ENCODE measurements at regions not wholly inside any gene's neighbourhood (a gene's known extent, or its start where the extent isn't known, plus 50 kb on each side); places are given as distances from the start of the nearest gene placed in this dataset.

DNA sequence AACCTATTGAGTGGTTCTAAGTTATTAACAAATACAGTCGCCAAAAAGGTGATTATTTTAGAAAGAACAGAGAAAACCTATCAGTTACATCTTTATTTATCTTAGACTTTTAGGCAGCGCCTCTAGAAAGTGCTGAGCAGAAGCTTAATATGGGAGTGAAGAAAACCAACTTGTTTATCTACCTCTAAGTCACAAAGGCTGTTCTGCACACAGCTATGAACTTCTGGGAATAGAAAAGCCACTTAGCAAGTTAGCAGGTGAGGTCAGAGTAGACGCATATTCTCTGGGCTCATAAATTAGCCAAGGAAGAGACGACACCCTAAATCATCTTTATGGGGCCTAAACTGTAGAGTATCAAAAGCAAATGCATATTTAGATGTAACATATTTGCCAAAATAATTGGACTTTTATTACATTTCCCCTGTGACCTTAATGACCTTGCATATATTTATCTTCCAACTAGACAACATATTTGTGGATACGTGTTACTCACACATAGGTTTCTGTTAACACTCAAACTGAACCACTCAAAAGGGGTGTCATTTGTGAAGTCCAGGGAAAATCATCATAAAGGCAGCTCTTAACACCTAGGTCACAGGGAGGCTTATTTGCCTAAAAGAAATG lies 267.1 kb downstream of the ADGB start:
- no peak for DNase-seq

DNA sequence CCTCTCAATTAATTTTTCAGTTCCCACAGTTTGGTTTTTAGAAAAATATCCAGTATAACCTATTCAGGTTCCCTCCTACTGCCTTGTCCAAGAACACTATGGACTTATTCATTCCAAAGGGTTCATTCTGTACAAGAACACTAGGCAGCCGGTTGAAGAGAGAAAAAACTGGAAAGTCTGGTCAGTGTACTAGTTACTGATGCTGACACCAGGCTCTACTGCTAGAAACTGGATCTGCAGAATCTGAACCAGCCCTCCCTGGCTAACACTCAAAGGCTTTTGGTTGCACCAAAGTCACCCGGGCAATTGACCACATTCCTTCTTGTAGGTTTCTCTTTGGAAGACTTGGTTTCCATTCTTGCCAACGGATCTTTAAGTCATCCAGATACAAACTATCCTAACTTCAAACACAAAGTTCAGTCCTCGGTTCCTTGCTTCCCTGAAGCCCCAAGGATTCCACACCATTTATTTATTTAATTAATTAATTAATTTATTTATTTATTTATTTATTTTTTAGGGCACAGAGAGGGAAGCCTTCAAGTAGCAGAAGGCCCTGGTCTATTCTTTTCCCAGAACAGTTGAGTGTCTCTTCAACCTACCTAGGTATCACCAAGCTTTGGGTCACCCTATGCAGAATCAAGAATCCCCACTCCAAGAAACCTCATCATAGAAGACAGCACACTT lies 268.1 kb downstream of the ADGB start:
- DNase-seq, result no peak

DNA sequence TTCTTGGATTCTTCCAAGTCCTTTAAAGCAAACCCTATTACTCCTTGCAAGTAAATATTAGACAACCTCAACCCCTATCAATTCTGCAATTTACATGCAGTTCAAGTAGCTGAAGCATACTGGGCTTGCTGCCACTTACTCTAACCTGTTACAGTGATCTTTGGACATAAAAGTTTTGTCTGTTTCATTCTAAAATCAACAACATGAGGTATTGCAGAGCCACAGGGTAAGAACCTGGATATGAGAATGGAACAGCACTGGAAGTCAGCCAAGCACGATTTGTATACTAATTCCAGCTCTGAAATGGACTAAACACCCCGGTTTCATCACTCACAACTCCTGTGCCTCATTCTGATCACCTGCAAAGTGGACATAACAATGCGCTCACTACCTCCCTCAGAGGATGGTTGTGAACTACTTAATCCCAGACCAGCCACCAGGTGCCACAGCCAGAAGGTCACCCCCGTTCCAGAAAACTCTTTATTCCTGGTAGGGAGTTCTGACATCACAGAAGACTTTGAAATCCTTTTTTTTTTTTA lies 270.0 kb downstream of the ADGB start:
- no peak for DNase-seq

DNA sequence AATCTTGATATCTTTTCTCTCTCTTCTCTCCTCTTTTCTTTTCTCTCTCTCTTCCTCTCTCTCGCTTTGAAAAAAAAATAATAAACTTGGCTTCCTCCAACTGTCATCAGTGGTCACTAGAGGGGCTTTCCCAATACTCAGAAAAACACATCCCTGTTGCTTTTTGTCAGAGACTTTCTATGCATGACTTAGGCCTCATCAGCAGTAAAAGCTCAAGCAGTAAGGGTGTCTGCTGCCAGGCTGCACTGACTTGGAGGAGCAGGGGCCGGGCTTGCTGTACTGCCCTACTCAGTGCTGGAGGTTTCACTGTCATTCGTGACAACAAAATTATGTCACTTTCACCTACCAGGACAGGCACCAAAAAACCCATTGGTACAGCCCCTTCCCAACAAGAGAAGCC lies 272.0 kb downstream of the ADGB start:
- no peak for DNase-seq

DNA sequence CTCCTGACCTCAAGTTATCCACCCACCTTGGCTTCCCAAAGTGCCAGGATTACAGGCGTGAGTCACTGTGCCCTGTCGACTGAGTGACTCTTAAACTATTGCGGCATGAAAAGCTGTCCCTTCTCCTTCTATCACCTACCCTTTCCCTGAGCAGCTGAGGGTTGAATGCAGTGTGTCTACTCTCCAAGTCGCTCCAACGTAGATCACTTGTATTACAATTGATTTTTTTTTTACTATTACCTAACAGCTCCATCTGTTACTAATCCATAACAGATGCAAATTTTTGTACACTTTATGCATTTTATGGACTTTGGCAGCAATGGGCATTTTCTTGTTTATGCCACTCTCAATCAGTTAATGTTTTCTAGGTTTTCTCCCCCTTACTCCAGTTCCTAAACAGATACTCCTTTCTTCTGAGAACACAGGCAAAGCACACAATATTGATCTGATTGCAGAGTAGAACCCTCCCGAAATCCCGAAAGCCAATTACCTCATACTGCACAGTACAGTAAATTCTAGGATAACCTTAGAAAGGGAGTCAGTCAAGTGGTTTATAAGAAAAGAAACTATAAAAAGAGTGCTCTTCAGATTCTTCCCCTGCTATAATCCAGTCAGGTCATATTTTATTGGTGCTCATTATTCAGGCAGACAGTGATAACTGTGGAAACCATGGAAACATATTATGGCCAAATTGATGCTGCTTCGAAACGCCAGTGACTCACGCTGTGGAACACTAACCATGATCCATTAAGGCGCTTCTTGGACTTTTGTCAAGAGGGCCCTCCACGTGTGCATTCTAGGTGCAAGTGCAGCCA lies 273.0 kb downstream of the ADGB start:
- no peak for DNase-seq

DNA sequence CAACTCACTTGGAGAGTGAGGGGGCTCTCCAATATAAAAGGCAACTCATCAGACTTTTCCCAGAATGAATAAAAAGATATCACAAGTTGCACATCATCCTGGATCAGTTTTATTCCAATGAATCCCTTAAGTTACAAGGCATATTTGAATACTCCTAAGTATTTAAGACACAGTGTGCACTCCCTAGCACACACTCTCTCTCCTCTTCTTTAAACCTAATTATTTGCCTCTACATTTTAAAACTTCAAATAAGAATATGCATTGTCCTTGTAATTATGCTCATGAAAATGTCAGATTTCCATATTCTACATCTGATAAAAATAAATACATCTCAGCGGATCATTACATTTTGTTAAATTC lies 273.6 kb downstream of the ADGB start:
- DNase-seq, result no peak

DNA sequence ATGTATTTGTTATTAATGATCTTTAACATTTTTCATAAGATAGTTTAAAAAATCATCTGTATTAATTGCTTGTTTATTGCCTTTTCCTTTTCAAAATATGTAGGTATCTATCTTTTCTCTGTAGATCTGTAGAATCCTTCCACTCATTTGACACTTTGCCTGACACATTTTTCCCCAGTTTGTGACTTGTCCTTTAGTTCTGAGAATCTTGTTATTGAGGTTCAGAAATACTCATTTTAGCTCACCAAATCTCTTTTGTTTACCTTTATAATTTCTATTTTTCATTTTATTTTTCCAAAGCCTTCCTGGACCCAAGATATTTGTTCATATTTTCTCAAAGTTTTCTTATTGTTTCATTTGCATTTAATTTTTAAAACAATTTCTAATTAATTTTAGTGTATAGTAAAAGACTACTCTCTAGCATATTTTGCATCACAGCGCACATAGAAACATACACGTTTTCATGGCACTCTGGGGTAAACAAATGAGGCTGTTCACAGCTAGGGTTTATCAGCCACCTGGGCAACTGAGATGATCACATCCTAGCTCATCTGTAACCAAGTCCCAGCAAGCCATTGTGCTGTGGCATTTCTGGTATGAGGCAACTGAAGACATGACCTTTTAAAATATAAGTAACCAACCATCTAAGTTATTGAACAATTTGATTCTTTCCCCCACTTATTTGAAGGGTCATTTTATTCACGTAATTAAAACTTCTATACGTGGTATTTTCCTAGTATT lies 275.7 kb downstream of the ADGB start:
- no peak for DNase-seq

DNA sequence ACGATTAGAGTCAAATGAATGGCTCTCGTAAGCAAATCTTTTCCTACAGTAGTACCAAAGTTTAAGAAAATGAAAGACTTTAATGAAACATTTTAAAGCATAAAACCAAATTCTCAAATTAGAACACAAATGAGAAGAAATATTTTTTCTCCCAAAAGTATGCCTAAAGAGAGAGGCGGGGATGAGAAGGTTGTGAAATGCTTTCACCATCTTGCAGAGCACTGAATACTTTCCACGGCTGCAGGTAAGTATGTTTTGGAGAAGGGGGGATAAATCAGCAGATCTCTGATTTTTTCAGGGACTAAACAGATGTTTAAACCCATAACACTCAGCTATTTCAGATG lies 277.1 kb downstream of the ADGB start:
- no peak for DNase-seq

DNA sequence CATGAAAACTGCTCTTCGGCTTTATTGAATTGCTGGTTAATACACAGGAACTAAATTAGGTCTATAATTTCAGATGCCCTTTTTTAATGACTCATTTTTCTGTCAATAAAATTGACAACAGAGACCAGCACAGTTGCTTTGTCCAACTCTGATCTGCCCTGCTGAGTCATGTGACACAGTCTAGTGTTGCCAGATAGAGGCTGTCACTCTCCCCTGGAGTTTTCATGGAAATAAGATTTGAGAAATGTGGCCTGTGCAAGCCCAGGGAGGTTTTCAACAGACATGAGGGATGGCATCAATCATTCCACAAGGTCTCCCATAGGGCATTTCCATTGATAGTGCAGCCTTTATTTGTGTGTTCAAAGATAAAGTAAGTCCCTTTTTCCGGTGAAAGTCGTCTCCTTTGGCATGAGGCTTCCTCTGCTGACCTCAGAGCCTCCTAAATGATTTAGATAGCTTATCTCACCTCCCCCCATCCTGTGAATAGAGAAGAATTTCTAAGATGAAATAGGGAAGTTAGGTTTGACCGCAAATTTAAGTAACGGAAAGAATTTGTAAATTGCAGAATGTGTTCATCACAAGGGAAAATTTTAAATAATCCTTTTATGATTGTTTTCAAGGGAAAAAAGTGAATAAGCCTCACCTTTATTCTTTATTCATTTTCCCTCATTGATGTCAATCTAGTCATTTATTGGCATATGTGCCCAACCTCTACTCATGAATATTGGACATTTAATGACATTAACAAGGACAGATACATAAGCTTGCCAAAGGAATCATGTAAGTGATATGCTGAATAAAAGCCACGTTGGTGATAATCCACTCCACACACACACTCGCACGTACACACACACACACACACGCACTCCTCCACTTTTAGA lies 277.7 kb downstream of the ADGB start:
- no peak for DNase-seq

DNA sequence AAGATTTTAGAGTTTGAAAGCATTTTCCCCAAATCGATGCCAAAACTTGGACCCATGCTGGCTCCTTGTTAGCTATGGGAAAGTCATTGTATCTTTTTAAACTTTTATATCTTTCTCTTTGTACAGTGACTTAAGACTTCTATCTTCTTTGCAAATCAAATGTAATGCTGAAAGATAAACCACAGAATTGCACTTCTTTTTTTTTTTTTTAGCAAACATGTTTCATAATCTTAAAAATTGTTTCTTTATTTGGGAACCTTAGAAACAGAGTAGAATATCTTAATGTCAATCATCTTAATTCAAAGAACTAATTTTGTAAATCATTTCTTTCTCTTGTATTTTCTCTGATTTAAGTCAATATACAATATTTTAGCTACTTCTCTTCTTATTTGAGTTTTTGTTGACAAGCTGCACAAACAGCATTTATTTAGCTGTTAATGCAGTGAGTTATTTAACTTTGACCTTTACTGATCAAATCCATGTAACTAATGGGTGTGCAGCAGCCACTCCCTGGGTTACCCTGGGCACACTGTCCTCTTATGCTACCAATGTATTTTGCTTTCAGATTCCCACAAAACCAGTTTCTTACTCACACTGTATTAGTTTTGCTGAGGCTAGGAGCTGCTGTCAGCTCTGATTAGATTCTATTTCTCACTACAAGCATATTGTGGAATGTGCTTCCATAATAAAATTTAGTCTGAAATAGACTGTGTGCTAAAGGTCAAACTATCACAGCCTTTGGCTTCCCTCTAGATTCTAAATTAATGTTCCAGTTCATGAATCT lies 279.6 kb downstream of the ADGB start:
- no peak for DNase-seq

DNA sequence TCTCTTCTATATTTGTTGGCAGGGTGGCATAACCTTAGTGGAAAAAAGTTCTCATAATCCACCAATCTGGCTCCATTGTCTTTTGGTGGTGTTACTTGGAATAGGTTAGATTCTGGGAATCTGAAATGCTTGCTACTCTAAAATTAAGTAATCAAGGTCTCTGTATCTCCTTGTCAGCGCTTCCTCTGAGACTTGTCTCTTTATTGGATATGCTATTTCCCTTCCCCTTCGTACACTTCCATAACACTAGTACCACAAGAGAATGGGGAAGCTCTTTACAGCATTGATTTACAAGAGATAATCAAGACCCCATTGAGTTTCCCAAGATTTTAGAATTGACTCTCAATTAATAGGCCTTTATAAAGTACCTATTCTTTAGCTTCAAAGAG lies 280.2 kb downstream of the ADGB start:
- DNase-seq, result no peak

DNA sequence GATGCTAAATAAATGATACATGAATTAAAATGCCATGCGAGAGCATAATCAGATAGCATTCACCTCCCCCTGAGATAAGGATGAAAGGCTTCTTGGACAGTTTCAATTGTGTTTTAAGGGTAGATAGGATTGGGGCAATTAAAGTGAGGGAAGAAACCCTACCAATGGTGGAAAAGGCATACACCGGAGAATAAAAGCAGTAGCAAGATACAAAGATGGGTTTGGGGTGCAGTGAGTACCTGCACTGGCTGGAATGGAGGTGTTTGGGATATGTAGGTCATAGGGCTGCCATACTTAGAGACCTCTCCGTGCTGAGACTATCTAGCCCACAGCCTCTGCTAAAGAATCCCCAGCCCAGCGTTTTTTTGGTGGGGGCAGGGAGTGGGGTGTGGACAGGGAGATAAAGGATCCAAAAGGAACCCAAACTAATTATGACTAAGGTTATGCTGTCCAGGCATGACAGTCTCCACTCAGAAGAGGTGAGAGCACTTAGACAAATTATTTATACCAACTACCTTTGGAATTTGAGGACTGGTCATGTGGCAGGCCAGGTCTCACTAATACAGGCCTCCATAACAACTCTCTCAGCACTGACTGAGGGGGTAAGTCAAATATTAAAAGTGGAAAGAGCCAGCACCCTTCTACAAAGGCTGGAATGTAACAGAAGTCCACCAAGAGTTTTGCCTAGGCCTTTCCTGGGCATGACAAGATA lies 280.8 kb downstream of the ADGB start:
- DNase-seq, result no peak

DNA sequence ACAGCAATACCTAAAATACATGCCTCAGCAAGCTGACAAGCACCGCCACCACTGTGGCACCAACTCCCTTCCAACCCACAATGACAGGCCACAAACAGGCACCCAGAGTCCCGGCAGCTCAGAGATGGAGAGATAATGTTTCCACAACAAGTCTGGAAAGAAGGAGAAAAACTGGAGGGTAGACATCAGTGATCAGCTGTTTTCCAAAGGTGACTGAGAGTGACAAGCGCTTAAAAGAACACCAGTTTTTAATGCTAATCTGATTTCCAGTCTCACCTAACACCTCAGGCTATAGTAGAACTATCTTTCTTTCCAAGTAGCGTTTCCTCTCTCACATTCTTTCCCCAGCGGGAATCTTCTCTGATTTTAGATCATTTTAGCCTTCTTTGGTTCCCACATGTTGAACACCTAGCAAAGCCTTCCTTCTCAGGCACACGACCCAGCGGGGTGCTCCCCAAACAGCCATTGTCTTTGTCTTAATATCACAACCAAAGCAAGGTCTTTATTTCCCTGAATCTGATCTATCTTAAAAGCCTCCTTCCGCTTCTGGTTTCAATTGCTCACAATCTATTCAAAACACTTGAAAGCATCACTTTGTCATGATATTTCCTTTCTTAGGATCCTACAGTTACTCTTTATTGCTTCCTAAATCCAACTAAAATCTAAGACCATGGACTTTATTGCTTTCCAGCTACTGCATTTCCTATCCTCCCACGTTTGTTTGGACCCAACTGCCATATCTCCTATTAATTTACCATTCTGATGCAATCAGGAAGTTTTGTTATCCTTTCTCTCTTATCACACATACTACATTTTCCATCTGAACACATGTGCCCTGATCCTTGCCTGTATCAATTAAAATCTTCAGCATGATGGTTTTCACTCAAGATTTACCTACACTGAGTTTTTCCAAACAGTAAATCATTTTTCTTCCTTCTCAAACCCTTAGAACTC lies 282.7 kb downstream of the ADGB start:
- DNase-seq, result no peak

DNA sequence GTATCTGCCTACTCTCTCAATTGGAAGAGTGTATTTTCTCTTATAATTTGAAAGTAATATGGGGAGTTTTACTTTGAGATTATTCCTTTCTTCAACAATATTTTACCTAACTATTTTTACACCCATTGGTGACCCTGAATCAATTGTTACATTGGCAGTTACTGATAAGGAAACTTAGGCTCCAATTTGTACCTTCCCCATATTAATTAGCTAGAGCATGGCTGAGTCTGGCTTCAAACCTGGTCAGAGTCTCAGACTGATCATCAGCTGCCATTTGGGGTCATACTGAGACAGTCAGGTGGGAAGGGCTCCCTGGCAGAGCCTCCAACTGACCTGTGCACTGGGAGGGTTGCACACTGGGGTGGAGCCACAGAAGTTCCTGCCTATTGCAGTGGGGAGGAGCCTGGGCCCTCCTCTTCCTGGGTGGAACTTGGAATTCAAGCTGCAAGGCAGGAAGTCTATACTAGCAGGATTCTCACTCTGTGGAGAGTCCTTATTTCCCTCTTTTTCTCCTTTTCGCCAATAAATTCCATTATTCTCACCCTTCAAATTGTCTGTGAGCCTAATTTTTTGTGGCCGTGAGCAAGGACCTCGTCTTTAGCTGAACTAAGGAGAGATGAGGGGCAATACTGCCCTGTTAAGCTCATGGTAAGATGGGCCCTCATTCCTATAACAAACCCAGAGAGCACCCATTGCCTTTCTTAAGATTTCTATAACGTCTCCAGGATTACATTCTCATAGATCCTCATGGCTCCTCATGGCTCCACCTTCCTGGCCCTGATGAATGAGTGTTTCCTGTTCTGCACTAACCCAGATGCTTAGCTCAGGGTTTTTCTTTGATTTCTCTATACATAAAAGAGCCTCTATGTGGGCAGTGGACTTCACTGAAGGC lies 285.1 kb downstream of the ADGB start:
- no peak for DNase-seq

DNA sequence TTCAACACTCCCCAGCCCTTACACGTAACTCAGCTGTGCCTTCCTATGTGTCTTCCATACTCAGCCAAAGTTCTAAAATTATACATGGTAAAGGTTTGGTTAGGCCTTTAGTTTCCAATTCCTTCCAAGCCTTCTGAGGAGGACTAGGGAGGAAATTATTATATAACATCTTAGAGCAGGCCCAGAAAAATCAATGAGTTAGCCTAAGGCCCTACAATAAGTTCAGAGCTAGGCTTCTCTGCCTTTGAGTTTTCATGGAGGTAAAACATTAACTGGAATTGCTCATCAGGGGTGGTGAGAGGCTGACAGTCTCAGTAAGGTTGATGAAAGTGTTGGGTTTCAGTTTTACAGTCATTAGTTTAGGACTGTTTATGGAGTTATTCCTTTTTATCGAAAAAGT lies 286.0 kb downstream of the ADGB start:
- no peak for DNase-seq

DNA sequence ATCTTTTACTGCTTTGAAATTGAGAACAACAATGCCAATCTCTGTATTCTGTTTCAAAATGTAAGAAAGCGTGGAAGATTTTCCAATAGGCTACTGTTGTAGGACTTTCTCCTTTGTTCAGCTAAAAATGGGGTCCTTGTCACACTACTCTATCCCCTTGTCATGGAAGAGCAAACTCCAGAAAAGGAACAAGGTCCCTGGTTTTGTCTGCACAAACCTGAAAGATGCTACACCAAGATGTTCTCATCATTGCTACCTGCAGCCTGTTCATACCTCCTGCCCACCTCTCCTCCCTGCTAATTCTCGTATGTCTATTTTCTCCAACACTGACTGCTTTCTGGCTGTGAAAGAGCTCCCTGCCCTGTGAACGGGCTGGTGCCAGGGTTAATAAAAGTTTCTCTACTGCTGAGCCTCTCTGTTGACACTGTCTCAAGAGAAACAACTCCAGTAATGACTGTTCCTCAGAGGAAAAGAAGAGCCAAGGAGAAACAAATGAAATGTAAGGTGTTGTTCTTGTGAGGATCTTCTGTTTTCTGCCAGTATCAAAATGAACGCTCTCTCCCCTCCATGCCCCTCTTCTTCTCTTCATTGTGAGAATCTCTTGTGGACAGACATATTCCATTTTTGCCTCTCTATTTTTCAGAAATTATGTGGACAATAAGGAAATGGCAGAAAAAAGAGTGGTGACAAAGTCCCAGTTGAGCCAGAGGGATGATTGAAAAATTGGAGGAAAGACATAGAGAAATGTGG lies 287.1 kb downstream of the ADGB start:
- no peak for DNase-seq

DNA sequence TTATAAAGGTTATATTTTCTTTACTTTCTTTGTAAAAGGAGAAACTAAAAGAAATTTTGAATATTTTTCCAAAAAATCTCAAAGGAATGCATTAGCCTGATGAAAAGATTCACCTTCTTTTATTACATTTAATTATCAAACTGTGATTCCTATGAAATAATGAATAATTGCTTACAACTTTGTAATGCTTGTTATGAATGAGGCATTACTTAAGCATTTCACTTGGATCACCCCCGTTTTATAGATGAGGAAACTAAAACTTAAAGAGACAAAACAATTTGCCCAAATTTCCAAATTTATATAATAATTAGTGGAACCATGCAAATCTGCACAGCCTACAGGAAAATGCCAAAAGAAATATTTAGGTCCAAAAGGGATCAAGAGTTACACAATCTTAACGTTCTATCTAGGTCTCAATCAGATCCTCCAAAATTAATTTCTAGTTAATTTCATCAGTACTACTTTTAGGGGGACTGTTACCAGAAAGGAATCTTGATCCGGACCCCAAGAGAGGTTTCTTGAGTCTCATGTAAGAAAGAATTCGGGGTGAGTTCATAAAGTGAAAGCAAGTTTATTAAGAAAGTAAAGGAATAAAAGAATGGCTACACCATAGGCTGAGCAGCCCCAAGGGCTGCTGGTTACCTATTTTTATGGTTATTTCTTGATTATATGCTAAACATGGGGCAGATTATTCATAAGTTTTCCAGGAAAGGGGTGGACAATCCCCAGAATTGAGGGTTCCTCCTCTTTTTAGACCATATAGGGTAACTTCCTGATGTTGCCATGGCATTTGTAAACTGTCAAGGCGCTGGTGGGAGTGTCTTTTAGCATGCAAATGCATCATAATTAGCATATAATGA lies 288.0 kb downstream of the ADGB start:
- DNase-seq, result no peak
